KMS-11 (cell line): ENCODE measurements at regions not wholly inside any gene's neighbourhood (a gene's known extent, or its start where the extent isn't known, plus 50 kb on each side); places are given as distances from the start of the nearest gene placed in this dataset.

Experiments
- H2AFZ ChIP-seq: fragments of 200-600 bp; sonication (generic); 2 replicates; pipeline ENCODE4 v1.6.1; 2016; ENCODE audit warnings: antibody characterized with exemption, mixed run types, low read depth
- H3K27ac ChIP-seq: fragments of 200-600 bp; sonication (generic); 2 replicates; pipeline ENCODE4 v1.6.1; 2016; ENCODE audit warnings: mild to moderate bottlenecking, mixed run types
- H3K27me3 ChIP-seq: fragments of 200-600 bp; sonication (generic); 2 replicates; pipeline ENCODE4 v1.6.1; 2017; ENCODE audit warnings: mild to moderate bottlenecking, low read depth, mixed run types, moderate library complexity; ENCODE audit not compliant: insufficient read depth
- H3K36me3 ChIP-seq: fragments of 200-600 bp; sonication (generic); 2 replicates; pipeline ENCODE4 v1.6.1; 2017; ENCODE audit warnings: mild to moderate bottlenecking, mixed run types; ENCODE audit not compliant: insufficient read depth
- H3K4me1 ChIP-seq: fragments of 200-600 bp; sonication (generic); 2 replicates; pipeline ENCODE4 v1.6.1; 2016; ENCODE audit warnings: mild to moderate bottlenecking, low read depth, mixed run types; ENCODE audit not compliant: poor library complexity, severe bottlenecking
- H3K4me2 ChIP-seq: fragments of 200-600 bp; sonication (generic); 2 replicates; pipeline ENCODE4 v1.7.0; 2016; ENCODE audit warnings: mild to moderate bottlenecking, mixed run types
- H3K4me3 ChIP-seq: fragments of 200-600 bp; sonication (generic); IDR thresholded peaks from 2 replicates; pipeline ENCODE4 v1.6.1; 2017; ENCODE audit warnings: low read depth, low read length, mixed read lengths; ENCODE audit not compliant: insufficient read depth
- H3K79me2 ChIP-seq: fragments of 200-600 bp; sonication (generic); 2 replicates; pipeline ENCODE4 v1.6.1; 2016; ENCODE audit warnings: low read depth, mixed run types; ENCODE audit not compliant: insufficient read depth
- H3K9ac ChIP-seq: fragments of 200-600 bp; sonication (generic); 2 replicates; pipeline ENCODE4 v1.6.1; 2016; ENCODE audit warnings: mild to moderate bottlenecking, mixed run types
- H4K20me1 ChIP-seq: fragments of 200-600 bp; sonication (generic); 2 replicates; pipeline ENCODE4 v1.6.1; 2016; ENCODE audit warnings: mild to moderate bottlenecking, mixed run types; ENCODE audit not compliant: insufficient read depth
- CTCF ChIP-seq: fragments of 200-600 bp; sonication (generic); conservative IDR thresholded peaks from 2 replicates; pipeline ENCODE4 v1.6.1; 2017; ENCODE audit warnings: low read depth, mild to moderate bottlenecking, antibody characterized with exemption, low read length, moderate library complexity, mixed read lengths

GRCh38 chr13:87942205-87942604, 271.0 kb downstream of the SLITRK5 start:
- H2AFZ ChIP-seq, result no peak overlapping the region
- no peak overlapping the region for H3K9ac ChIP-seq
- H3K4me2 ChIP-seq, result no peak overlapping the region
- no peaks in the 10 kb centered on the region for H4K20me1 ChIP-seq
- H3K4me1 ChIP-seq, result no peaks in the 10 kb centered on the region
- H3K79me2 ChIP-seq, result no peaks in the 10 kb centered on the region
- no peaks in the 10 kb centered on the region for H3K27me3 ChIP-seq
- TF ChIP-seq CTCF, result no peak
- no peak overlapping the region for H3K4me3 ChIP-seq
- no peaks in the 10 kb centered on the region for H3K36me3 ChIP-seq
- no peak overlapping the region for H3K27ac ChIP-seq

- Histone ChIP-seq H2AFZ (no peak overlapping the region), H3K27me3 (no peaks in the 10 kb centered on the region), H4K20me1 (no peaks in the 10 kb centered on the region), H3K79me2 (no peaks in the 10 kb centered on the region), H3K4me2 (no peak overlapping the region), H3K27ac (no peak overlapping the region), H3K36me3 (no peaks in the 10 kb centered on the region), H3K9ac (no peak overlapping the region), H3K4me1 (no peaks in the 10 kb centered on the region), H3K4me3 (no peak overlapping the region)
- no peak for TF ChIP-seq CTCF
Measured at GRCh38 chr13:87944038-87944437, 272.9 kb downstream of the SLITRK5 start.

- Histone ChIP-seq H3K27me3 (no peaks in the 10 kb centered on the region), H2AFZ (no peak overlapping the region), H3K79me2 (no peaks in the 10 kb centered on the region), H3K4me1 (no peaks in the 10 kb centered on the region), H4K20me1 (no peaks in the 10 kb centered on the region), H3K36me3 (no peaks in the 10 kb centered on the region), H3K9ac (no peak overlapping the region), H3K4me2 (no peak overlapping the region), H3K4me3 (no peak overlapping the region), H3K27ac (no peak overlapping the region)
- no peak for TF ChIP-seq CTCF
Measured at GRCh38 chr13:87952377-87952776, 281.2 kb downstream of the SLITRK5 start.

GRCh38 chr13:87953381-87953780, 282.2 kb downstream of the SLITRK5 start:
- TF ChIP-seq CTCF, result no peak
- Histone ChIP-seq H3K27ac (no peak overlapping the region), H3K79me2 (no peaks in the 10 kb centered on the region), H3K9ac (no peak overlapping the region), H3K27me3 (no peaks in the 10 kb centered on the region), H2AFZ (no peak overlapping the region), H3K4me2 (no peak overlapping the region), H3K36me3 (no peaks in the 10 kb centered on the region), H3K4me3 (no peak overlapping the region), H3K4me1 (no peaks in the 10 kb centered on the region), H4K20me1 (no peaks in the 10 kb centered on the region)

GRCh38 chr13:87954091-87954490, 282.9 kb downstream of the SLITRK5 start:
- H3K9ac ChIP-seq, result no peak overlapping the region
- no peaks in the 10 kb centered on the region for H3K27me3 ChIP-seq
- no peaks in the 10 kb centered on the region for H3K4me1 ChIP-seq
- no peak overlapping the region for H3K27ac ChIP-seq
- H3K79me2 ChIP-seq, result no peaks in the 10 kb centered on the region
- H3K4me3 ChIP-seq, result no peak overlapping the region
- no peak overlapping the region for H3K4me2 ChIP-seq
- no peaks in the 10 kb centered on the region for H3K36me3 ChIP-seq
- no peaks in the 10 kb centered on the region for H4K20me1 ChIP-seq
- no peak for TF ChIP-seq CTCF
- no peak overlapping the region for H2AFZ ChIP-seq
